SU-DHL-6 (cell line): ENCODE measurements at regions not wholly inside any gene's neighbourhood (a gene's known extent, or its start where the extent isn't known, plus 50 kb on each side); places are given as distances from the start of the nearest gene placed in this dataset.

Experiments
- H2AFZ ChIP-seq: fragments of 200-600 bp; sonication (generic); 2 replicates; pipeline ENCODE4 v1.6.1; 2014; ENCODE audit warnings: low read depth, mild to moderate bottlenecking, moderate library complexity, mixed read lengths, antibody characterized with exemption, low read length; ENCODE audit not compliant: severe bottlenecking
- H3F3A ChIP-seq: fragments of 200-600 bp; shearing (Covaris generic); 2 replicates; pipeline ENCODE4 v1.6.0; 2016; ENCODE audit warnings: antibody characterized with exemption, mild to moderate bottlenecking; ENCODE audit not compliant: insufficient read depth
- H3K27ac ChIP-seq: fragments of 200-600 bp; sonication (generic); 2 replicates; pipeline ENCODE4 v1.5.1; 2016; ENCODE audit warnings: low read depth, mild to moderate bottlenecking, low read length, moderate library complexity, mixed read lengths
- H3K27me3 ChIP-seq: fragments of 200-600 bp; sonication (generic), shearing (Covaris generic); 2 replicates; pipeline ENCODE4 v1.6.0; 2014; ENCODE audit warnings: mild to moderate bottlenecking, low read length
- H3K36me3 ChIP-seq: fragments of 200-600 bp; sonication (generic); 2 replicates; pipeline ENCODE4 v1.6.1; 2014; ENCODE audit warnings: mild to moderate bottlenecking, low read length, mixed read lengths
- H3K4me2 ChIP-seq: fragments of 300-600, 200-600 bp; shearing (Covaris generic), sonication (generic); 2 replicates; pipeline ENCODE4 v1.6.0; 2014; ENCODE audit warnings: low read length, low read depth, mild to moderate bottlenecking; ENCODE audit not compliant: poor library complexity, severe bottlenecking
- H3K4me3 ChIP-seq: fragments of 200-600 bp; sonication (generic); 2 replicates; pipeline ENCODE4 v1.5.1; 2014; ENCODE audit warnings: antibody characterized with exemption, low read length, mild to moderate bottlenecking, mixed read lengths; ENCODE audit not compliant: insufficient read depth, poor library complexity, severe bottlenecking
- H3K79me2 ChIP-seq: fragments of 200-600 bp; sonication (generic); 2 replicates; pipeline ENCODE4 v1.6.1; 2014; ENCODE audit warnings: mild to moderate bottlenecking, low read length, moderate library complexity; ENCODE audit not compliant: insufficient read depth
- H3K9ac ChIP-seq: fragments of 200-600 bp; sonication (generic); 2 replicates; pipeline ENCODE4 v1.7.0; 2014; ENCODE audit warnings: mild to moderate bottlenecking, low read length
- H3K9me2 ChIP-seq: fragments of 200-600 bp; sonication (generic); replicated peaks from 2 replicates; pipeline ENCODE4 v1.6.1; 2014; ENCODE audit warnings: low read length; ENCODE audit not compliant: insufficient read depth
- H3K9me3 ChIP-seq: fragments of 200-600 bp; sonication (generic); 2 replicates; pipeline ENCODE4 v1.6.1; 2014; ENCODE audit warnings: low read length, mixed read lengths; ENCODE audit not compliant: insufficient read depth
- H4K20me1 ChIP-seq: fragments of 200-600 bp; sonication (generic); 2 replicates; pipeline ENCODE4 v1.6.1; 2014; ENCODE audit warnings: low read depth, mild to moderate bottlenecking, antibody characterized with exemption, low read length, moderate library complexity, mixed read lengths
- EZH2phosphoT487 ChIP-seq: fragments of 200-600 bp; sonication (generic), shearing (Covaris generic); conservative IDR thresholded peaks from 2 replicates; pipeline ENCODE4 v1.6.1; 2018; ENCODE audit warnings: mild to moderate bottlenecking, antibody characterized with exemption, low read length, moderate library complexity, mixed read lengths
- TF ChIP-seq, protein P1 (sequence below): fragments of 200-600 bp; sonication (generic); IDR thresholded peaks from one replicate; pipeline ENCODE4 v1.5.1; 2017; ENCODE audit warnings: antibody characterized with exemption, mild to moderate bottlenecking, low read length, moderate library complexity; ENCODE audit not compliant: insufficient read depth, poor library complexity, severe bottlenecking

DNA sequence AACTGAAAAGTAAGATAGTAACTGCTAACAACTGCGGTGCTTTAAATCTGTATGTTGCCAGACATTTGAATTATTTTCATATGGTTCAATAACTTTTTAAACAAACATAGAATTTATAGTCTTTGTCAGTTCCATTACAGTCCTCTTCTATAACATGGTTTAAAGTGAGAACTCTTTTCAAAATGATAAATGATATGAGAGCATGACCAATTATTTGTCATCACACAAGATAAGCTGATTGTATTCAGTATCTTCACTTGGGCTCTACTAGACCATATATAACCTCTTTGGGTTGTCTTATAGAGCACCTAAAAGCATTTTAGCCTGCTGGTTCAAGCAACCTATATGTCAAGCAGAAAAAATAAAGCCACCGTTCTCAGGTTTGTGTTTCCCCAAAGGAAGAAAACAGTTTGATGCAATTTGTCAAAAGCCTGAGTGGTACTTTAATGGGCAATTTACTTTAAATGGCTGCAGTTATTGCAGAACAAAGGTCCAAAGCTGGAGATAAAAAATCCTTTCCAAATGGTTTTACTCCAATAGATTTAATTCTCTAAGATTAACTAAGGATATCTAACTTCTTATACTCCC is 298.4 kb downstream of the FSIP2 start:
- H3K4me2 ChIP-seq = no peak overlapping the region
- no peaks in the 10 kb centered on the region for H4K20me1 ChIP-seq
- H3K9ac ChIP-seq = no peak overlapping the region
- no peaks in the 10 kb centered on the region for H3K9me3 ChIP-seq
- no peaks in the 10 kb centered on the region for H3F3A ChIP-seq
- TF ChIP-seq, protein P1, sequence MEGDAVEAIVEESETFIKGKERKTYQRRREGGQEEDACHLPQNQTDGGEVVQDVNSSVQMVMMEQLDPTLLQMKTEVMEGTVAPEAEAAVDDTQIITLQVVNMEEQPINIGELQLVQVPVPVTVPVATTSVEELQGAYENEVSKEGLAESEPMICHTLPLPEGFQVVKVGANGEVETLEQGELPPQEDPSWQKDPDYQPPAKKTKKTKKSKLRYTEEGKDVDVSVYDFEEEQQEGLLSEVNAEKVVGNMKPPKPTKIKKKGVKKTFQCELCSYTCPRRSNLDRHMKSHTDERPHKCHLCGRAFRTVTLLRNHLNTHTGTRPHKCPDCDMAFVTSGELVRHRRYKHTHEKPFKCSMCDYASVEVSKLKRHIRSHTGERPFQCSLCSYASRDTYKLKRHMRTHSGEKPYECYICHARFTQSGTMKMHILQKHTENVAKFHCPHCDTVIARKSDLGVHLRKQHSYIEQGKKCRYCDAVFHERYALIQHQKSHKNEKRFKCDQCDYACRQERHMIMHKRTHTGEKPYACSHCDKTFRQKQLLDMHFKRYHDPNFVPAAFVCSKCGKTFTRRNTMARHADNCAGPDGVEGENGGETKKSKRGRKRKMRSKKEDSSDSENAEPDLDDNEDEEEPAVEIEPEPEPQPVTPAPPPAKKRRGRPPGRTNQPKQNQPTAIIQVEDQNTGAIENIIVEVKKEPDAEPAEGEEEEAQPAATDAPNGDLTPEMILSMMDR = no peak
- H3K27ac ChIP-seq = no peak overlapping the region
- no peak overlapping the region for H2AFZ ChIP-seq
- H3K79me2 ChIP-seq = no peaks in the 10 kb centered on the region
- no peak overlapping the region for H3K4me3 ChIP-seq
- no peaks in the 10 kb centered on the region for H3K36me3 ChIP-seq
- no peaks in the 10 kb centered on the region for H3K9me2 ChIP-seq
- H3K27me3 ChIP-seq = no peaks in the 10 kb centered on the region

DNA sequence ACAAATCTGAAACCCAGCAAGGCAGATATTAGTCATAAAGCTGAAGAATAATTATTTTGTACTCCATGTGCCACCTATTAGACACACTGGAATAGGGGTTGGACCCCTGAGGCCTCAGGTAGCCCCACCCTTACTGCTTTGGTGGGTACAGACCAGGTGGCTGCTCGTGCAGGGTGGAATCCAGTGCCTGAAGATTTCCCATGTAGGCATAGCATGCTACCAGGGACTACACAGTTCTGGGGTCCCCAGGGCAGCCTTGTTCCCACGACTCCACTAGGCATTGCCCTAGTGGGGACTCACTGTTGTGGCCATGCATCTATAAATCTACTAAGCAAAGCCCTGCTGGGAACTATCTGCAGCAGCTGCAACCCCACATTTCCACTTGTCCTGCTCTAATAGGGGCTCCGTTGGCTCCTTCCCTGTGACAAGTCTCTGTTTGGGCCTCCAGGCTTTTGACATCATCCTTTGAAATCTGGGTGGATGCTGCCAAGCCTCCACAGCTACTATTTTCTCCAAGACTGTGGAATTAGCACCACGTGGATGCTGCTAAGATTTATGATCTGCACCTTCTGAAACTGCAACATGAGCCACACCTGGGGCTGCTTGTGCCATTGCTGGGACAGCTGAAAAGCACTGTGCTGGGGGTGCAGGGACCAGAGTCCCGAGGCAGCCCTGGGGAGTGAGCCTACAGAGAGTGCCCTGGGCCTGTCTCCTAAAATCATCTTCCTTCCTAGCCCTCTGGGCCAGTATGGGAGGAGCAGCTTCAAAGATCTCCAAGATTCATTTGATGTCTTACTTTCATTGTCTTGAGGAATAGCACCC is 303.8 kb downstream of the FSIP2 start:
- Histone ChIP-seq H3K27ac (no peak overlapping the region), H3F3A (no peaks in the 10 kb centered on the region), H3K4me3 (no peak overlapping the region), H3K79me2 (no peaks in the 10 kb centered on the region), H3K9ac (no peak overlapping the region), H3K9me3 (no peaks in the 10 kb centered on the region), H3K36me3 (no peaks in the 10 kb centered on the region), H2AFZ (no peak overlapping the region), H3K4me2 (no peak overlapping the region), H3K9me2 (no peaks in the 10 kb centered on the region), H4K20me1 (no peaks in the 10 kb centered on the region), H3K27me3 (no peaks in the 10 kb centered on the region)
- TF ChIP-seq, protein P1 = no peak
- no peak for TF ChIP-seq EZH2phosphoT487

DNA sequence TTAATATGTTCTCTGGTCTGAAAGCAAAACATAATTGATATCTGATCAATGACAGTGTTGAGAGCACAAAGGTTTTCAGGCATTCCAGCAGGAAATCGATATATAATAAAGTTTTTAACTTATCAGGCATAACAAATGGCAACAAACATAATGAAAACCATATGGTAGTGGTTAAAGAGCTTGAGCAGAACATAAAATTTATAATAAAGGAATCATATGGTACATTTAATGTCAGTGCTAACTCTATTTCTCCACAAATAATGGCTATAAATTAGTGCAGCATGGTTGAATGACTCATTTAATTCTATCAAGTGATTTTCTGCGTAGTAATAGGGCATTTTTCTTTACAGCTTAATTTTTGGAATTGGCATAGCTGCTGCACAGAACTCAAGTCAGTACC is 306.2 kb downstream of the FSIP2 start:
- no peak for TF ChIP-seq EZH2phosphoT487
- TF ChIP-seq, protein P1 = no peak
- Histone ChIP-seq H3K27me3 (no peaks in the 10 kb centered on the region), H3K36me3 (no peaks in the 10 kb centered on the region), H3K4me3 (no peak overlapping the region), H3K9me3 (no peaks in the 10 kb centered on the region), H3K4me2 (no peak overlapping the region), H4K20me1 (no peaks in the 10 kb centered on the region), H3F3A (no peaks in the 10 kb centered on the region), H2AFZ (no peak overlapping the region), H3K9me2 (no peaks in the 10 kb centered on the region), H3K79me2 (no peaks in the 10 kb centered on the region), H3K27ac (no peak overlapping the region), H3K9ac (no peak overlapping the region)
